GM23338 (cell line): ENCODE measurements at regions not wholly inside any gene's neighbourhood (a gene's known extent, or its start where the extent isn't known, plus 50 kb on each side); places are given as distances from the start of the nearest gene placed in this dataset.

Experiments
- ATAC-seq: fragments of 200-7000 bp; cut with Tn5 transposase; 3 replicates; pipeline ENCODE4 v1.9.1; 2020
- DNase-seq: peaks from one replicate; pipeline ENCODE4 v3.0.0-alpha.2; 2015; ENCODE audit warnings: low spot score
- H2AFZ ChIP-seq: fragments of 200-600 bp; sonication (generic); 2 replicates; pipeline ENCODE4 v1.8.0; 2016; ENCODE audit warnings: antibody characterized with exemption, mild to moderate bottlenecking, moderate library complexity
- H3F3A ChIP-seq: fragments of 200-600 bp; sonication (generic); replicated peaks from 2 replicates; pipeline ENCODE4 v1.8.0; 2017; ENCODE audit warnings: antibody characterized with exemption, mixed run types, low read depth
- H3K27ac ChIP-seq: fragments of 200-600 bp; sonication (generic); 2 replicates; pipeline ENCODE4 v1.6.1; 2016; ENCODE audit warnings: low read depth
- H3K27me3 ChIP-seq: fragments of 200-600 bp; sonication (generic); 2 replicates; pipeline ENCODE4 v1.8.0; 2016; ENCODE audit warnings: mild to moderate bottlenecking, mixed run types, moderate library complexity; ENCODE audit not compliant: insufficient read depth
- H3K36me3 ChIP-seq: fragments of 200-600 bp; sonication (generic); 2 replicates; pipeline ENCODE4 v1.8.0; 2016; ENCODE audit warnings: mild to moderate bottlenecking; ENCODE audit not compliant: insufficient read depth
- H3K4me1 ChIP-seq: fragments of 200-600 bp; sonication (generic); 2 replicates; pipeline ENCODE4 v1.8.0; 2016; ENCODE audit warnings: mild to moderate bottlenecking, moderate library complexity; ENCODE audit not compliant: insufficient read depth
- H3K4me2 ChIP-seq: fragments of 200-600 bp; sonication (generic); 2 replicates; pipeline ENCODE4 v1.7.1; 2017; ENCODE audit warnings: mixed run types
- H3K4me3 ChIP-seq: fragments of 200-600 bp; sonication (generic); 2 replicates; pipeline ENCODE4 v1.6.1; 2016; ENCODE audit warnings: mixed run types
- H3K79me2 ChIP-seq: fragments of 200-600 bp; sonication (generic); replicated peaks from 2 replicates; pipeline ENCODE4 v1.8.0; 2017; ENCODE audit warnings: mild to moderate bottlenecking; ENCODE audit not compliant: insufficient read depth
- H3K9me2 ChIP-seq: fragments of 200-600 bp; sonication (generic); 2 replicates; pipeline ENCODE4 v1.8.0; 2017; ENCODE audit not compliant: insufficient read depth
- H4K20me1 ChIP-seq: fragments of 200-600 bp; sonication (generic); replicated peaks from 2 replicates; pipeline ENCODE4 v1.8.0; 2017; ENCODE audit warnings: mild to moderate bottlenecking; ENCODE audit not compliant: insufficient read depth
- H3K27ac Mint-ChIP-seq: 2 replicates; pipeline ENCODE4 v1.8.0; 2020; ENCODE audit warnings: inconsistent platforms, mild to moderate bottlenecking, moderate library complexity, mixed read lengths
- H3K27me3 Mint-ChIP-seq: 3 replicates; pipeline ENCODE4 v1.8.0; 2022; ENCODE audit warnings: low read depth, mild to moderate bottlenecking, moderate library complexity, mixed read lengths, inconsistent platforms; ENCODE audit not compliant: insufficient read depth, poor library complexity
- H3K36me3 Mint-ChIP-seq: 3 replicates; pipeline ENCODE4 v1.8.0; 2021; ENCODE audit warnings: low read depth, mild to moderate bottlenecking, inconsistent platforms, moderate library complexity, mixed read lengths
- H3K4me1 Mint-ChIP-seq: 3 replicates; pipeline ENCODE4 v1.8.0; 2020; ENCODE audit warnings: mild to moderate bottlenecking, inconsistent platforms, mixed read lengths
- H3K4me3 Mint-ChIP-seq: 3 replicates; pipeline ENCODE4 v1.8.0; 2021; ENCODE audit warnings: moderate library complexity, mild to moderate bottlenecking, inconsistent platforms, mixed read lengths
- H3K9me3 Mint-ChIP-seq: 3 replicates; pipeline ENCODE4 v1.8.0; 2020; ENCODE audit warnings: moderate library complexity, mild to moderate bottlenecking, inconsistent platforms, mixed read lengths
- CREB1 ChIP-seq: fragments of 250-450 bp; sonication (Bioruptor Pico); IDR thresholded peaks from 2 replicates; pipeline ENCODE4 v1.5.0; 2020; ENCODE audit warnings: low read depth, mild to moderate bottlenecking, moderate library complexity
- CTCF ChIP-seq, 2 experiments: fragments of 200-600 bp in 1 of 2; sonication (generic) in 1 of 2; conservative IDR thresholded peaks; 2 replicates each; pipeline versions ENCODE4 v1.5.1 to v1.6.1; 2016 to 2017; ENCODE audit warnings: antibody characterized with exemption in 2 of 2, low read depth in 2 of 2, mild to moderate bottlenecking in 2 of 2, moderate library complexity in 1 of 2
- ETS1 ChIP-seq: IDR thresholded peaks from 2 replicates; pipeline ENCODE4 v1.6.1; 2016; ENCODE audit warnings: antibody characterized with exemption
- EZH2 ChIP-seq: fragments of 200-600 bp; sonication (generic); IDR thresholded peaks from one replicate; pipeline ENCODE4 v1.8.0; 2017; ENCODE audit warnings: antibody characterized with exemption, mild to moderate bottlenecking, low read depth; ENCODE audit not compliant: unreplicated experiment
- EZH2phosphoT487 ChIP-seq: fragments of 200-600 bp; sonication (generic); IDR thresholded peaks from one replicate; pipeline ENCODE4 v1.8.1; 2018; ENCODE audit warnings: antibody characterized with exemption; ENCODE audit not compliant: unreplicated experiment
- JUNB ChIP-seq: IDR thresholded peaks from one replicate; pipeline ENCODE4 v1.6.1; 2016; ENCODE audit warnings: antibody characterized with exemption; ENCODE audit not compliant: unreplicated experiment
- NANOG ChIP-seq: IDR thresholded peaks from 2 replicates; pipeline ENCODE4 v1.6.1; 2016; ENCODE audit warnings: antibody characterized with exemption, borderline replicate concordance
- POLR2AphosphoS5 ChIP-seq: IDR thresholded peaks from 2 replicates; pipeline ENCODE4 v1.6.1; 2016; ENCODE audit warnings: antibody characterized with exemption, low read depth
- STAT1 ChIP-seq: IDR thresholded peaks from one replicate; pipeline ENCODE4 v1.6.1; 2016; ENCODE audit warnings: antibody characterized with exemption; ENCODE audit not compliant: unreplicated experiment
- ZNF114 ChIP-seq: fragments of 250-450 bp; sonication (Bioruptor Pico); IDR thresholded peaks from 2 replicates; pipeline ENCODE4 v1.5.0; 2020; ENCODE audit warnings: mild to moderate bottlenecking, moderate library complexity
- ZNF331 ChIP-seq: fragments of 250-450 bp; sonication (Bioruptor Pico); IDR thresholded peaks from 2 replicates; pipeline ENCODE4 v1.5.0; 2020; ENCODE audit warnings: low read depth, mild to moderate bottlenecking, moderate library complexity
- TF ChIP-seq, protein P1 (sequence below): fragments of 250-450 bp; sonication (Bioruptor Pico); IDR thresholded peaks from 2 replicates; pipeline ENCODE4 v1.5.0; 2020; ENCODE audit warnings: mild to moderate bottlenecking, moderate library complexity
- TF ChIP-seq, protein P2 (sequence below): IDR thresholded peaks from one replicate; pipeline ENCODE4 v1.6.1; 2018; ENCODE audit warnings: antibody characterized with exemption; ENCODE audit not compliant: unreplicated experiment

GRCh38 chr10:123567984-123568739, 98.0 kb upstream of the GPR26 start:
- no peak overlapping the region for H3K4me3 Mint-ChIP-seq
- Histone ChIP-seq H3K36me3 (no peaks in the 10 kb centered on the region), H4K20me1 (no peaks in the 10 kb centered on the region), H3K79me2 (no peaks in the 10 kb centered on the region), H3K27me3 (no peaks in the 10 kb centered on the region), H3K27ac (no peak overlapping the region), H2AFZ (no peak overlapping the region), H3K4me1 (no peaks in the 10 kb centered on the region), H3K4me2 (no peak overlapping the region), H3K9me2 (no peaks in the 10 kb centered on the region), H3K4me3 (no peak overlapping the region), H3F3A (no peaks in the 10 kb centered on the region)
- DNase-seq: no peak
- H3K9me3 Mint-ChIP-seq: no peaks in the 10 kb centered on the region; the same call in 2 of the 3 replicates
- TF ChIP-seq STAT1: no peak
- TF ChIP-seq CTCF (conservative IDR thresholded peaks at IDR 0.05; ENCODE audit: low read depth in 2 of 2): no peak
- TF ChIP-seq, protein P1, sequence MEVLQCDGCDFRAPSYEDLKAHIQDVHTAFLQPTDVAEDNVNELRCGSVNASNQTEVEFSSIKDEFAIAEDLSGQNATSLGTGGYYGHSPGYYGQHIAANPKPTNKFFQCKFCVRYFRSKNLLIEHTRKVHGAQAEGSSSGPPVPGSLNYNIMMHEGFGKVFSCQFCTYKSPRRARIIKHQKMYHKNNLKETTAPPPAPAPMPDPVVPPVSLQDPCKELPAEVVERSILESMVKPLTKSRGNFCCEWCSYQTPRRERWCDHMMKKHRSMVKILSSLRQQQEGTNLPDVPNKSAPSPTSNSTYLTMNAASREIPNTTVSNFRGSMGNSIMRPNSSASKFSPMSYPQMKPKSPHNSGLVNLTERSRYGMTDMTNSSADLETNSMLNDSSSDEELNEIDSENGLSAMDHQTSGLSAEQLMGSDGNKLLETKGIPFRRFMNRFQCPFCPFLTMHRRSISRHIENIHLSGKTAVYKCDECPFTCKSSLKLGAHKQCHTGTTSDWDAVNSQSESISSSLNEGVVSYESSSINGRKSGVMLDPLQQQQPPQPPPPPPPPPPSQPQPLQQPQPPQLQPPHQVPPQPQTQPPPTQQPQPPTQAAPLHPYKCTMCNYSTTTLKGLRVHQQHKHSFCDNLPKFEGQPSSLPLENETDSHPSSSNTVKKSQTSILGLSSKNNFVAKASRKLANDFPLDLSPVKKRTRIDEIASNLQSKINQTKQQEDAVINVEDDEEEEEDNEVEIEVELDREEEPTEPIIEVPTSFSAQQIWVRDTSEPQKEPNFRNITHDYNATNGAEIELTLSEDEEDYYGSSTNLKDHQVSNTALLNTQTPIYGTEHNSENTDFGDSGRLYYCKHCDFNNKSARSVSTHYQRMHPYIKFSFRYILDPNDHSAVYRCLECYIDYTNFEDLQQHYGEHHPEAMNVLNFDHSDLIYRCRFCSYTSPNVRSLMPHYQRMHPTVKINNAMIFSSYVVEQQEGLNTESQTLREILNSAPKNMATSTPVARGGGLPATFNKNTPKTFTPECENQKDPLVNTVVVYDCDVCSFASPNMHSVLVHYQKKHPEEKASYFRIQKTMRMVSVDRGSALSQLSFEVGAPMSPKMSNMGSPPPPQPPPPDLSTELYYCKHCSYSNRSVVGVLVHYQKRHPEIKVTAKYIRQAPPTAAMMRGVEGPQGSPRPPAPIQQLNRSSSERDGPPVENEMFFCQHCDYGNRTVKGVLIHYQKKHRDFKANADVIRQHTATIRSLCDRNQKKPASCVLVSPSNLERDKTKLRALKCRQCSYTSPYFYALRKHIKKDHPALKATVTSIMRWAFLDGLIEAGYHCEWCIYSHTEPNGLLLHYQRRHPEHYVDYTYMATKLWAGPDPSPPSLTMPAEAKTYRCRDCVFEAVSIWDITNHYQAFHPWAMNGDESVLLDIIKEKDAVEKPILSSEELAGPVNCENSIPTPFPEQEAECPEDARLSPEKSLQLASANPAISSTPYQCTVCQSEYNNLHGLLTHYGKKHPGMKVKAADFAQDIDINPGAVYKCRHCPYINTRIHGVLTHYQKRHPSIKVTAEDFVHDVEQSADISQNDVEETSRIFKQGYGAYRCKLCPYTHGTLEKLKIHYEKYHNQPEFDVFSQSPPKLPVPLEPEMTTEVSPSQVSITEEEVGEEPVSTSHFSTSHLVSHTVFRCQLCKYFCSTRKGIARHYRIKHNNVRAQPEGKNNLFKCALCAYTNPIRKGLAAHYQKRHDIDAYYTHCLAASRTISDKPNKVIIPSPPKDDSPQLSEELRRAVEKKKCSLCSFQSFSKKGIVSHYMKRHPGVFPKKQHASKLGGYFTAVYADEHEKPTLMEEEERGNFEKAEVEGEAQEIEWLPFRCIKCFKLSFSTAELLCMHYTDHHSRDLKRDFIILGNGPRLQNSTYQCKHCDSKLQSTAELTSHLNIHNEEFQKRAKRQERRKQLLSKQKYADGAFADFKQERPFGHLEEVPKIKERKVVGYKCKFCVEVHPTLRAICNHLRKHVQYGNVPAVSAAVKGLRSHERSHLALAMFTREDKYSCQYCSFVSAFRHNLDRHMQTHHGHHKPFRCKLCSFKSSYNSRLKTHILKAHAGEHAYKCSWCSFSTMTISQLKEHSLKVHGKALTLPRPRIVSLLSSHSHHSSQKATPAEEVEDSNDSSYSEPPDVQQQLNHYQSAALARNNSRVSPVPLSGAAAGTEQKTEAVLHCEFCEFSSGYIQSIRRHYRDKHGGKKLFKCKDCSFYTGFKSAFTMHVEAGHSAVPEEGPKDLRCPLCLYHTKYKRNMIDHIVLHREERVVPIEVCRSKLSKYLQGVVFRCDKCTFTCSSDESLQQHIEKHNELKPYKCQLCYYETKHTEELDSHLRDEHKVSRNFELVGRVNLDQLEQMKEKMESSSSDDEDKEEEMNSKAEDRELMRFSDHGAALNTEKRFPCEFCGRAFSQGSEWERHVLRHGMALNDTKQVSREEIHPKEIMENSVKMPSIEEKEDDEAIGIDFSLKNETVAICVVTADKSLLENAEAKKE: no peak
- no peak for TF ChIP-seq ZNF114 (CRISPR knock-in tag)
- no peak for TF ChIP-seq EZH2phosphoT487
- no peak for TF ChIP-seq EZH2
- no peak for TF ChIP-seq POLR2AphosphoS5
- TF ChIP-seq, protein P2, sequence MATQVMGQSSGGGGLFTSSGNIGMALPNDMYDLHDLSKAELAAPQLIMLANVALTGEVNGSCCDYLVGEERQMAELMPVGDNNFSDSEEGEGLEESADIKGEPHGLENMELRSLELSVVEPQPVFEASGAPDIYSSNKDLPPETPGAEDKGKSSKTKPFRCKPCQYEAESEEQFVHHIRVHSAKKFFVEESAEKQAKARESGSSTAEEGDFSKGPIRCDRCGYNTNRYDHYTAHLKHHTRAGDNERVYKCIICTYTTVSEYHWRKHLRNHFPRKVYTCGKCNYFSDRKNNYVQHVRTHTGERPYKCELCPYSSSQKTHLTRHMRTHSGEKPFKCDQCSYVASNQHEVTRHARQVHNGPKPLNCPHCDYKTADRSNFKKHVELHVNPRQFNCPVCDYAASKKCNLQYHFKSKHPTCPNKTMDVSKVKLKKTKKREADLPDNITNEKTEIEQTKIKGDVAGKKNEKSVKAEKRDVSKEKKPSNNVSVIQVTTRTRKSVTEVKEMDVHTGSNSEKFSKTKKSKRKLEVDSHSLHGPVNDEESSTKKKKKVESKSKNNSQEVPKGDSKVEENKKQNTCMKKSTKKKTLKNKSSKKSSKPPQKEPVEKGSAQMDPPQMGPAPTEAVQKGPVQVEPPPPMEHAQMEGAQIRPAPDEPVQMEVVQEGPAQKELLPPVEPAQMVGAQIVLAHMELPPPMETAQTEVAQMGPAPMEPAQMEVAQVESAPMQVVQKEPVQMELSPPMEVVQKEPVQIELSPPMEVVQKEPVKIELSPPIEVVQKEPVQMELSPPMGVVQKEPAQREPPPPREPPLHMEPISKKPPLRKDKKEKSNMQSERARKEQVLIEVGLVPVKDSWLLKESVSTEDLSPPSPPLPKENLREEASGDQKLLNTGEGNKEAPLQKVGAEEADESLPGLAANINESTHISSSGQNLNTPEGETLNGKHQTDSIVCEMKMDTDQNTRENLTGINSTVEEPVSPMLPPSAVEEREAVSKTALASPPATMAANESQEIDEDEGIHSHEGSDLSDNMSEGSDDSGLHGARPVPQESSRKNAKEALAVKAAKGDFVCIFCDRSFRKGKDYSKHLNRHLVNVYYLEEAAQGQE: no peak
- TF ChIP-seq ZNF331 (CRISPR knock-in tag): no peak
- no peak for TF ChIP-seq NANOG
- no peak for TF ChIP-seq ETS1
- TF ChIP-seq JUNB: no peak
- no peak for TF ChIP-seq CREB1 (CRISPR knock-in tag)
- H3K27me3 Mint-ChIP-seq: peaks cover 15% of the 10 kb centered on the region
- no peaks in the 10 kb centered on the region for H3K36me3 Mint-ChIP-seq
- no peak overlapping the region for H3K27ac Mint-ChIP-seq
- no peak for ATAC-seq
- peaks cover 9% of the 10 kb centered on the region; the same call in 2 of the 3 replicates for H3K4me1 Mint-ChIP-seq
